ENCODE measurements at regions not wholly inside any gene's neighbourhood (a gene's known extent, or its start where the extent isn't known, plus 50 kb on each side); places are given as distances from the start of the nearest gene placed in this dataset.
"Not testable (repeated sequence)": the region's sequence is repeated elsewhere in the genome, so short reads cannot be mapped to it uniquely, and the experiment has no call there.

- intact Hi-C loops (cut with DNase I; ENCODE audit: low total_unique reads); H3K4me3 ChIP-seq; H3K4me1 ChIP-seq; H3K27ac ChIP-seq; H3K27me3 ChIP-seq; H3K36me3 ChIP-seq (ENCODE audit: low read depth, missing control alignments); H3K9me3 ChIP-seq: not testable (repeated sequence)
- peak; percentile 15 for DNase-seq
- 100% methylated on average over 4 of the region's 9 CpGs; no CpG with 5 or more reads in 1 of the 2 donors for WGBS, 2 donors
Measured at GRCh38 chr5:70778240-70778639, 122.2 kb upstream of the SERF1A start.
